ENCODE measurements at regions not wholly inside any gene's neighbourhood (a gene's known extent, or its start where the extent isn't known, plus 50 kb on each side); places are given as distances from the start of the nearest gene placed in this dataset.
"Not testable (repeated sequence)": the region's sequence is repeated elsewhere in the genome, so short reads cannot be mapped to it uniquely, and the experiment has no call there.

DNA sequence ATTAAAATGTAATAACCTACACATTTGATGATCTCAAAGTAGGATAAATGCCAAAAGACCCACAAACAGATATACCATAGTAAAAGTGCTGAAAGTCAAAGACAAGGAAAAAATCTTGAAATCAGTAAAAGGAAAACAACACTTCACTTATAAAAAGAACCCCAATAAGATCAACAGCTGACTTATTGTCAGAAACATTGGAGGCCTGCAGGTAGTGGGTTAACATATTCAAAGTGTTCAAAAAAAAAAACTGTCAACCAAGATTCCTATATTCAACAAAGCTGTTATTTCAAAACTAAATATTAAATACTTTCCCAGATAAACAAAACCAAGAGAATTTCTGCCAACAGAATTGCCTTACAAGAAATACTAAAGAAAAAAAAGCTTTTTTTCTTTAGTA, 347.1 kb downstream of the GUCY2F start:
- POLR2A ChIA-PET = no interaction called here
- no peak overlapping the region for H3K4me3 Mint-ChIP-seq
- DNase-seq (no peak), ATAC-seq (no peak)
- CTCF ChIA-PET = no interaction called here
- H3K9me3 Mint-ChIP-seq = peaks cover 5% of the 10 kb centered on the region
- no peak overlapping the region for H3K27ac Mint-ChIP-seq
- H3K27me3 Mint-ChIP-seq = no peaks in the 10 kb centered on the region
- TF ChIP-seq, protein P1, sequence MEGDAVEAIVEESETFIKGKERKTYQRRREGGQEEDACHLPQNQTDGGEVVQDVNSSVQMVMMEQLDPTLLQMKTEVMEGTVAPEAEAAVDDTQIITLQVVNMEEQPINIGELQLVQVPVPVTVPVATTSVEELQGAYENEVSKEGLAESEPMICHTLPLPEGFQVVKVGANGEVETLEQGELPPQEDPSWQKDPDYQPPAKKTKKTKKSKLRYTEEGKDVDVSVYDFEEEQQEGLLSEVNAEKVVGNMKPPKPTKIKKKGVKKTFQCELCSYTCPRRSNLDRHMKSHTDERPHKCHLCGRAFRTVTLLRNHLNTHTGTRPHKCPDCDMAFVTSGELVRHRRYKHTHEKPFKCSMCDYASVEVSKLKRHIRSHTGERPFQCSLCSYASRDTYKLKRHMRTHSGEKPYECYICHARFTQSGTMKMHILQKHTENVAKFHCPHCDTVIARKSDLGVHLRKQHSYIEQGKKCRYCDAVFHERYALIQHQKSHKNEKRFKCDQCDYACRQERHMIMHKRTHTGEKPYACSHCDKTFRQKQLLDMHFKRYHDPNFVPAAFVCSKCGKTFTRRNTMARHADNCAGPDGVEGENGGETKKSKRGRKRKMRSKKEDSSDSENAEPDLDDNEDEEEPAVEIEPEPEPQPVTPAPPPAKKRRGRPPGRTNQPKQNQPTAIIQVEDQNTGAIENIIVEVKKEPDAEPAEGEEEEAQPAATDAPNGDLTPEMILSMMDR (IDR thresholded peaks at IDR 0.05) = no peak
- intact Hi-C loops (cut with micrococcal nuclease) = no loop called here
- H3K4me1 Mint-ChIP-seq (ENCODE audit: low read depth) = no peaks in the 10 kb centered on the region
- H3K36me3 Mint-ChIP-seq (ENCODE audit: low read depth) = no peaks in the 10 kb centered on the region

DNA sequence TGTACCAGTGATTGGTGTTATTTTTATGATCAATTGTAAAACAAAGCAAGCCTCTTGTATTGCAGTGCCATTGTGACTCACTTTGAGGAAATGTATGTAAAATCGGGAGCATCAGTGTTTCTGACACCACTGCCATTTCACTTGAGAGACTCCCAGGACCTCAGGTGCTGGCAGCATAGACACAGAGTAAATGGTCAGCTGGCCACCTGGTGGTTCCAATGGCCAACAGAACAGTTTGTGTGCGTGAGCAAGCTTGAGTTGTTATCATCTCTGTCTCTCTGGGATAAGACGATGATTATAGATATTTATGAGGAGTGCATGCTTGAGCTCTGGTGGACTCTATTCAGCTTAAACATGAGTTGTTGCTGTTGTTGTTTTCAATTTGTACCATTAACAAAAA, 356.6 kb downstream of the GUCY2F start:
- H3K4me1 Mint-ChIP-seq (ENCODE audit: low read depth) = no peaks in the 10 kb centered on the region
- ChIA-PET POLR2A (no interaction called here), CTCF (no interaction called here)
- H3K4me3 Mint-ChIP-seq = no peak overlapping the region
- no peaks in the 10 kb centered on the region for H3K27me3 Mint-ChIP-seq
- peaks cover 1% of the 10 kb centered on the region for H3K9me3 Mint-ChIP-seq
- TF ChIP-seq, protein P1 (IDR thresholded peaks at IDR 0.05) = no peak
- ATAC-seq (no peak), DNase-seq (no peak)
- no peaks in the 10 kb centered on the region for H3K36me3 Mint-ChIP-seq (ENCODE audit: low read depth)
- no peak overlapping the region for H3K27ac Mint-ChIP-seq
- intact Hi-C loops (cut with micrococcal nuclease) = no loop called here

DNA sequence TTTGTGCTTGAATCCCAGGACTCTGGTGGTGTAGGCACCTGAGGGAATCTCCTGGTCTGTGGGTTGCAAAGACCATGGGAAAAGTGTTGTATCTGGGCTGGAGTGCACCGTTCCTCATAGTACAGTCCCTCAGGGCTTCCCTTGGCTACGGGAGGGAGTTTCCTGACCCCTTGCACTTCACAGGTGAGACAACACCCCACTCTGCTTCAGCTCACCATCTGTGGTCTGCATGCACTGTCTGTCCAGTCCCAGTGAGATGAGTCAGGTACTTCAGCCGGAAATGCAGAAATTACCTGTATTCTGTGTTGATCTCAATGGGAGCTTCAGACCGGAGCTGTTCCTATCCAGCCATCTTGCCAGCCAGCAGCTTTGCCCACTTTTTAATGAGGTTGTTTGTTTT, 353.0 kb upstream of the IRS4 start:
- Mint-ChIP-seq H3K27ac (no peak overlapping the region), H3K4me1 (ENCODE audit: low read depth) (no peaks in the 10 kb centered on the region), H3K36me3 (ENCODE audit: low read depth) (no peaks in the 10 kb centered on the region), H3K9me3 (peaks cover 5% of the 10 kb centered on the region), H3K27me3 (no peaks in the 10 kb centered on the region), H3K4me3 (no peak overlapping the region)
- POLR2A ChIA-PET = no interaction called here
- DNase-seq (no peak), ATAC-seq (no peak)
- CTCF ChIA-PET = no interaction called here
- TF ChIP-seq, protein P1 (IDR thresholded peaks at IDR 0.05) = no peak
- intact Hi-C loops (cut with micrococcal nuclease) = no loop called here

DNA sequence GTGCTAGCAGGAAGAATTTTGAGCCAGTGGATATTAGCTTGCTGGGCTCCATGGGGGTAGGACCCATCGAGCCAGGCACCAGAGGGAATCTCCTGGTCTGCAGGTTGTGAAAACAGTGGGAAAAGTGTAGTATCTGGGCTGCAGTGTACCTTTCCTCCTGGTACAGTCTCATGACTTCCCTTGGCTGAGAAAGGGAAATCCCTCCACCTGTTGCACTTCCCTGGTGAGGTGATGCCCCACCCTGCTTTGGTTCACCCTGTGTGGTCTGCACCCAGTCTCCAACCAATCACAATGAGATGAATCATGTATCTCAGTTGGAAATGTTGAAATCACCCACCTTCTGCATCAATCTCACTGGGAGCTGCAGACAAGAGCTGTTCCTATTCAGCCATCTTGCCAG, 341.4 kb upstream of the IRS4 start:
- DNase-seq (no peak), ATAC-seq (no peak)
- H3K27ac Mint-ChIP-seq = no peak overlapping the region
- no peaks in the 10 kb centered on the region for H3K36me3 Mint-ChIP-seq (ENCODE audit: low read depth)
- CTCF ChIA-PET = no interaction called here
- H3K4me3 Mint-ChIP-seq = no peak overlapping the region
- intact Hi-C loops (cut with micrococcal nuclease) = no loop called here
- no peaks in the 10 kb centered on the region for H3K27me3 Mint-ChIP-seq
- H3K4me1 Mint-ChIP-seq (ENCODE audit: low read depth) = no peaks in the 10 kb centered on the region
- POLR2A ChIA-PET = no interaction called here
- TF ChIP-seq, protein P1 (IDR thresholded peaks at IDR 0.05) = no peak
- no peaks in the 10 kb centered on the region for H3K9me3 Mint-ChIP-seq

DNA sequence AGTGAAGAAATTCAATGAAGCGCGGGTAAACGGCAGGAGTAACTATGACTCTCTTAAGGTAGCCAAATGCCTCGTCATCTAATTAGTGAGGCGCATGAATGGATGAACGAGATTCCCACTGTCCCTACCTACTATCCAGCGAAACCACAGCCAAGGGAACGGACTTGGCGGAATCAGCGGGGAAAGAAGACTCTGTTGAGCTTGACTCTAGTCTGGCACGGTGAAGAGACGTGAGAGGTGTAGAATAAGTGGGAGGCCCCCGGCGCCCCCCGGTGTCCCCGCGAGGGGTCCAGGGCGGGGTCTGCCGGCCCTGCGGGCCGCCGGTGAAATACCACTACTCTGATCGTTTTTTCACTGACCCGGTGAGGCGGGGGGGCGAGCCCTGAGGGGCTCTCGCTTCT, 317.8 kb upstream of the IRS4 start:
- CTCF ChIA-PET; ATAC-seq; intact Hi-C loops (cut with micrococcal nuclease); H3K27ac Mint-ChIP-seq; H3K27me3 Mint-ChIP-seq; H3K36me3 Mint-ChIP-seq (ENCODE audit: low read depth); H3K4me3 Mint-ChIP-seq; H3K4me1 Mint-ChIP-seq (ENCODE audit: low read depth); POLR2A ChIA-PET; H3K9me3 Mint-ChIP-seq: not testable (repeated sequence)
- peak; percentile 20 for DNase-seq

DNA sequence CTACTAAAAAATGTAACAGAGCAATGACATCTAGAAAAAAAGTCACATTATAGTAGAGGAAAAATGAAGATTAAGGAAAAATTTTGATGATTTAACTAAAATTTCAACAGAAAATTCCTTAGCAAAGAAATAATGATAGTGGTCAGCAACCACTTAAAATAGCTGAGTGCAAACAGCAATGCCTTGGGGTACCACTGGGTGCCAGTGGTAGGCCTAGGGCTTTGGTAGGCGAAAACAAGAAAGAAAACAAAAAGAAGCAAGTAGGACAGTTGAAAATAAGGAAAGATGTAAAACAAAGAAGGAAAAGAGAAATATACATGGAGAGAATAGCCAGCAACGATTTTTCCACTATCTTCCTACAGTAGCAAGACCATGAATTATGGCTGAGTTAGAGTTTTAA, 313.5 kb upstream of the IRS4 start:
- H3K4me3 Mint-ChIP-seq = no peak overlapping the region
- TF ChIP-seq, protein P1 (IDR thresholded peaks at IDR 0.05) = no peak

More for the DNA sequence above, 313.5 kb upstream of the IRS4 start:
- CTCF ChIA-PET = no interaction called here
- no peak for ATAC-seq
- no peak overlapping the region for H3K27ac Mint-ChIP-seq
- H3K27me3 Mint-ChIP-seq = no peaks in the 10 kb centered on the region
- POLR2A ChIA-PET = no interaction called here
- H3K9me3 Mint-ChIP-seq = no peaks in the 10 kb centered on the region
- no peaks in the 10 kb centered on the region for H3K4me1 Mint-ChIP-seq (ENCODE audit: low read depth)
- no peaks in the 10 kb centered on the region for H3K36me3 Mint-ChIP-seq (ENCODE audit: low read depth)
- intact Hi-C loops (cut with micrococcal nuclease) = no loop called here
- DNase-seq = no peak
